ENCODE measurements at regions not wholly inside any gene's neighbourhood (a gene's known extent, or its start where the extent isn't known, plus 50 kb on each side); places are given as distances from the start of the nearest gene placed in this dataset.

DNA sequence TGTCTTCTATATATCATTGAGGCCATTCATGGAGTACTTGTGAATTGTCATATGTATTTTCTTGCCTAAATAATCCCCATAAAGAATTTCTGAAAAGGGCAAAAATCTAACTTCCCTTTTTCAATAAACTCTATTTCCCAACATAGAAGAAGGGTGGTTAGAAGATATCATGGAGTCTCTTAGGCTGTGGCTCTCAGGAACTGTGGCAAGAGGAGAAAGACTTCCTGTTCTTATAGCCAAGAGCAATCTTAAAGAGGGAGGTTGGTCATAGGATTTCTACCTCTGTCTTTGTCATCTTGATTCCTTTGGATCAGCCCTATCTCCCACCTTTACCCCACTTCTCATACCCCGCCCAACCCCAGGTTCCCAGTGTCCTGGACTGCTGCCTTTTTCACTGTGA is 175.8 kb downstream of the TYW3 start:
- no peak overlapping the region for H4K8ac ChIP-seq (ENCODE audit: low read depth in 2 of 2, low read length in 2 of 2)
- H3K27ac ChIP-seq (ENCODE audit: insufficient read depth, low read length) = no peak overlapping the region
- no peak overlapping the region for H3K4me2 ChIP-seq (ENCODE audit: low read depth, low read length)
- ChIA-PET POLR2A (ENCODE audit: unreplicated experiment) (no interaction called here), CTCF (no interaction called here)
- in situ Hi-C loops (cut with MboI; ENCODE audit: low sequenced_read_pairs) = no loop called here
- no peak overlapping the region for H3K4me3 ChIP-seq (ENCODE audit: insufficient read depth, low read depth, low read length)
- no peaks in the 10 kb centered on the region for H3K36me3 ChIP-seq (ENCODE audit: control insufficient read depth, insufficient read depth, low read length)
- WGBS, 2 experiments (ENCODE audit: extremely low coverage in 2 of 2, insufficient read length in 1 of 2) = no CpG with 5 or more reads among the region's 1 CpG
- H3K9ac ChIP-seq (ENCODE audit: low read depth, low read length) = no peak overlapping the region
- dilution Hi-C loops (cut with HindIII; ENCODE audit: low sequenced_read_pairs, unreplicated experiment) = no loop called here
- H3K9me3 ChIP-seq (ENCODE audit: control insufficient read depth, insufficient read depth, low read length) = no peaks in the 10 kb centered on the region
- no peaks in the 10 kb centered on the region for H3K79me1 ChIP-seq (ENCODE audit: low read depth in 1 of 2, low read length in 2 of 2)
- no peak overlapping the region for H2BK15ac ChIP-seq (ENCODE audit: low read depth, low read length)
- no TSS peak for BruUV-seq (replicated peaks)
- H2AK5ac ChIP-seq (ENCODE audit: low read depth, low read length) = no peak overlapping the region
- no peak overlapping the region for H3K18ac ChIP-seq (ENCODE audit: low read depth, low read length)
- H3K23ac ChIP-seq (ENCODE audit: low read depth, low read length) = no peak overlapping the region
- no peak overlapping the region for H3K14ac ChIP-seq (replicated peaks; ENCODE audit: low read depth, low read length)
- intact Hi-C loops (cut with micrococcal nuclease) = no loop called here
- no peaks in the 10 kb centered on the region for H3K4me1 ChIP-seq (ENCODE audit: control insufficient read depth, insufficient read depth, low read length)
- DNase-seq = no peak
- H2AFZ ChIP-seq (replicated peaks; ENCODE audit: low read length, poor library complexity) = no peak overlapping the region
- H3K27me3 ChIP-seq (ENCODE audit: control insufficient read depth, insufficient read depth, low read length) = no peaks in the 10 kb centered on the region
- no peak overlapping the region for H2BK5ac ChIP-seq (ENCODE audit: low read depth, low read length, poor library complexity, severe bottlenecking)
- no peak overlapping the region for H2BK120ac ChIP-seq (ENCODE audit: low read depth, low read length)
- no peak overlapping the region for H4K91ac ChIP-seq (ENCODE audit: insufficient read depth, low read depth, low read length)
- H3K56ac ChIP-seq (ENCODE audit: extremely low read depth, insufficient read depth, low read length) = no peak overlapping the region
- H4K20me1 ChIP-seq (ENCODE audit: insufficient read depth, low read length) = no peaks in the 10 kb centered on the region
- no peak for TF ChIP-seq SMC3 (IDR thresholded peaks at IDR 0.05; ENCODE audit: low read depth, low read length)
- no peak for TF ChIP-seq NFE2L2 (IDR thresholded peaks at IDR 0.05; ENCODE audit: low read depth, low read length)
- TF ChIP-seq, protein P1, sequence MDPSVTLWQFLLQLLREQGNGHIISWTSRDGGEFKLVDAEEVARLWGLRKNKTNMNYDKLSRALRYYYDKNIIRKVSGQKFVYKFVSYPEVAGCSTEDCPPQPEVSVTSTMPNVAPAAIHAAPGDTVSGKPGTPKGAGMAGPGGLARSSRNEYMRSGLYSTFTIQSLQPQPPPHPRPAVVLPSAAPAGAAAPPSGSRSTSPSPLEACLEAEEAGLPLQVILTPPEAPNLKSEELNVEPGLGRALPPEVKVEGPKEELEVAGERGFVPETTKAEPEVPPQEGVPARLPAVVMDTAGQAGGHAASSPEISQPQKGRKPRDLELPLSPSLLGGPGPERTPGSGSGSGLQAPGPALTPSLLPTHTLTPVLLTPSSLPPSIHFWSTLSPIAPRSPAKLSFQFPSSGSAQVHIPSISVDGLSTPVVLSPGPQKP (IDR thresholded peaks at IDR 0.05; ENCODE audit: borderline replicate concordance, low read depth, low read length) = no peak
- TF ChIP-seq POLR2A (IDR thresholded peaks at IDR 0.05; ENCODE audit: low read depth, low read length) = no peak
- no peak for TF ChIP-seq MAZ (IDR thresholded peaks at IDR 0.05; ENCODE audit: borderline replicate concordance, low read depth, low read length)
- no peak for TF ChIP-seq RCOR1 (IDR thresholded peaks at IDR 0.05; ENCODE audit: insufficient replicate concordance, low read length)
- TF ChIP-seq FOS (IDR thresholded peaks at IDR 0.05; ENCODE audit: low read depth, low read length) = no peak
- no peak for TF ChIP-seq RFX5 (IDR thresholded peaks at IDR 0.05; ENCODE audit: low read depth, low read length)
- no peak for TF ChIP-seq CHD1 (IDR thresholded peaks at IDR 0.05; ENCODE audit: low read depth, low read length)
- TF ChIP-seq CEBPB (IDR thresholded peaks at IDR 0.05; ENCODE audit: low read depth, low read length) = no peak
- no peak for TF ChIP-seq BHLHE40 (IDR thresholded peaks at IDR 0.05; ENCODE audit: low read depth, low read length)
- TF ChIP-seq RAD21 (IDR thresholded peaks at IDR 0.05; ENCODE audit: low read length) = no peak
- TF ChIP-seq, protein P2, sequence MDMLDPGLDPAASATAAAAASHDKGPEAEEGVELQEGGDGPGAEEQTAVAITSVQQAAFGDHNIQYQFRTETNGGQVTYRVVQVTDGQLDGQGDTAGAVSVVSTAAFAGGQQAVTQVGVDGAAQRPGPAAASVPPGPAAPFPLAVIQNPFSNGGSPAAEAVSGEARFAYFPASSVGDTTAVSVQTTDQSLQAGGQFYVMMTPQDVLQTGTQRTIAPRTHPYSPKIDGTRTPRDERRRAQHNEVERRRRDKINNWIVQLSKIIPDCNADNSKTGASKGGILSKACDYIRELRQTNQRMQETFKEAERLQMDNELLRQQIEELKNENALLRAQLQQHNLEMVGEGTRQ (IDR thresholded peaks at IDR 0.05; ENCODE audit: low read depth, low read length) = no peak
- TF ChIP-seq MAFK (IDR thresholded peaks at IDR 0.05; ENCODE audit: low read depth, low read length) = no peak
- H2BK20ac ChIP-seq (ENCODE audit: low read depth, low read length) = no peak overlapping the region
- H2AK9ac ChIP-seq (replicated peaks; ENCODE audit: low read depth, low read length, poor library complexity) = no peak overlapping the region
- ATAC-seq (ENCODE audit: low read depth) = no peak
- no peak overlapping the region for H4K5ac ChIP-seq (ENCODE audit: low read depth, low read length)
- no peaks in the 10 kb centered on the region for H3K9me1 ChIP-seq (ENCODE audit: insufficient read depth, low read length)
- H3K4ac ChIP-seq (ENCODE audit: low read depth, low read length) = no peak overlapping the region
